Left lung (tissue), 4 donors: ENCODE measurements at regions not wholly inside any gene's neighbourhood (a gene's known extent, or its start where the extent isn't known, plus 50 kb on each side); places are given as distances from the start of the nearest gene placed in this dataset.
A peak's percentile ranks its signal among the peaks of the same experiment; 100 is the strongest.

Experiments
- ATAC-seq: fragments of 200-7000 bp; cut with Tn5 transposase; one replicate; pipeline ENCODE4 v1.9.1; 2020; ENCODE audit warnings: moderate library complexity
- DNase-seq, 4 donors: peaks; one replicate each; pipeline ENCODE4 v3.0.0-alpha.2; 2013 to 2020
- H3K27ac ChIP-seq, 2 donors: fragments of 200-600 bp; sonication (generic) in 1 of 2; one replicate each; pipeline versions ENCODE4 v1.5.0 to v1.8.0; 2020 to 2021
- H3K27me3 ChIP-seq, 2 donors: fragments of 200-600 bp; sonication (generic) in 1 of 2; one replicate each; pipeline versions ENCODE4 v1.5.0 to v1.8.0; 2020 to 2021
- H3K36me3 ChIP-seq, 2 donors: fragments of 200-600 bp; sonication (generic) in 1 of 2; one replicate each; pipeline versions ENCODE4 v1.5.0 to v1.8.0; 2020 to 2021
- H3K4me1 ChIP-seq, 2 donors: fragments of 200-600 bp; one replicate each; pipeline ENCODE4 v1.8.0; 2021
- H3K4me3 ChIP-seq, 2 donors: fragments of 200-600 bp; sonication (generic) in 1 of 2; one replicate each; pipeline versions ENCODE4 v1.5.0 to v1.8.0; 2020 to 2021; ENCODE audit warnings: mild to moderate bottlenecking in 1 of 2
- H3K9me3 ChIP-seq, 2 donors: fragments of 200-600 bp; sonication (generic) in 1 of 2; one replicate each; pipeline versions ENCODE4 v1.5.0 to v1.8.0; 2020 to 2021
- CTCF ChIP-seq, 2 donors: fragments of 200-600 bp; sonication (generic) in 1 of 2; IDR thresholded peaks; one replicate each; pipeline versions ENCODE4 v1.5.0 to v1.8.0; 2021; ENCODE audit warnings: antibody characterized with exemption in 2 of 2
- intact Hi-C, 2 donors: fragments of 100-400 bp; cut with DNase I; formaldehyde crosslinking; loops; one replicate each; pipeline versions ENCODE4 v1.11.2 to v1.14.2; 2022
- donor health status: DM: no; HTN: yes; CAD: no.
- donor health status: DM: no; HTN: no; CAD: no.

DNA sequence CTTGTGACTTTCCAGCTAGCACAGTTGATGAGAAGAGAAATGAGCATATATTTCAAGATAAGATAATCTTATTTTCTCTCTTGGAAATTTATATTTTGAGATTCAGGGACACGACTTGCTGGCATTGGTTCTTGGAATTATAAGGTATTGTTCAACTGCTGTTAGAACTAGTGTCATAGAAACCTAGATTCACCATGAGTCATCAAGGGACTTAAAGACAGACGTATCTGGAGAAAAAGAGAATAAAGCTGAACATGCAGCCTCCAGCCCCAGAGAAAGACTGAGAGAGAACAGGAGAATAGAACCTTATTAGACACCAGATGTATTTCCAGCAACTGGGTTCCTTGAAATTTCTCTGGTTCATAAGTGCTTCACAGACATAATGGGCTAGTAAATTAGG lies 194.4 kb upstream of the PPFIA2 start:
- no peak for DNase-seq
- no peak for ATAC-seq
- Histone ChIP-seq H3K4me1 (peaks cover 0 to 8% of the 10 kb centered on the region in 2 donors), H3K36me3 (no peaks in the 10 kb centered on the region), H3K9me3 (no peaks in the 10 kb centered on the region), H3K4me3 (no peak overlapping the region), H3K27ac (no peak overlapping the region), H3K27me3 (no peaks in the 10 kb centered on the region)
- no peak for TF ChIP-seq CTCF (IDR thresholded peaks at IDR 0.05)
- intact Hi-C loops = no loop called here

GRCh38 chr12:81950871-81951270 lies 191.7 kb upstream of the PPFIA2 start:
- ATAC-seq (no peak), DNase-seq (no peak)
- Histone ChIP-seq H3K27ac (no peak overlapping the region), H3K4me1 (peaks cover 0 to 7% of the 10 kb centered on the region in 2 donors), H3K9me3 (no peaks in the 10 kb centered on the region), H3K36me3 (no peaks in the 10 kb centered on the region), H3K4me3 (no peak overlapping the region), H3K27me3 (no peaks in the 10 kb centered on the region)
- intact Hi-C loops = no loop called here
- no peak for TF ChIP-seq CTCF (IDR thresholded peaks at IDR 0.05)

- Histone ChIP-seq H3K4me1 (peaks cover 0 to 9% of the 10 kb centered on the region in 2 donors), H3K4me3 (no peak overlapping the region), H3K27me3 (no peaks in the 10 kb centered on the region), H3K36me3 (no peaks in the 10 kb centered on the region), H3K27ac (peak overlapping the region in 1 of 2 donors; percentile 38), H3K9me3 (no peaks in the 10 kb centered on the region)
- intact Hi-C loops = no loop called here
- DNase-seq = no peak
- no peak for ATAC-seq
- no peak for TF ChIP-seq CTCF (IDR thresholded peaks at IDR 0.05)
Measured at GRCh38 chr12:81949841-81950308, 190.7 kb upstream of the PPFIA2 start.

DNA sequence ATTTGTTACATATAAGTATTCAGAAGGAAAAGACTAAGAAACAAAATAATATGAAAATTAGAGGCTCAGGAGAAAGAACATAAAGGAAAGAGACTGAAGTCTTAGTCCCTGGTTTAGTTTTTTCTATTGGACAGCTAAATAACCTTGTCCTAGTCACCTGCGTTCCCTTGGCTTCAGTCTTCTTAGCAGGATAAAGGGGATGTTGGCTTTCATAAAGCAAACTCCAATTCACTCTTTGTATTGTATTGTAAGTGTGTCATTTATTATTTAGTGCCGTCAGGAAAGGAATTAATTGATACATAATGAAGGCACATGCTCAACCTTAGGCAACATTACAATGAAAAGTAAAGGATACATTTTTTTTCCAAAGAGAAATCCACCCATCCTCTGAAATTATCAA lies 190.3 kb upstream of the PPFIA2 start:
- H3K4me1 ChIP-seq = peaks cover 0 to 13% of the 10 kb centered on the region in 2 donors
- no peaks in the 10 kb centered on the region for H3K9me3 ChIP-seq
- H3K36me3 ChIP-seq = no peaks in the 10 kb centered on the region
- H3K27ac ChIP-seq = no peak overlapping the region
- intact Hi-C loops = no loop called here
- no peak overlapping the region for H3K4me3 ChIP-seq
- H3K27me3 ChIP-seq = no peaks in the 10 kb centered on the region
- no peak for TF ChIP-seq CTCF (IDR thresholded peaks at IDR 0.05)
- DNase-seq = no peak
- ATAC-seq = no peak

GRCh38 chr12:81944886-81945285 lies 185.7 kb upstream of the PPFIA2 start:
- H3K9me3 ChIP-seq = no peaks in the 10 kb centered on the region
- DNase-seq (no peak), ATAC-seq (no peak)
- H3K4me3 ChIP-seq = no peak overlapping the region
- TF ChIP-seq CTCF (IDR thresholded peaks at IDR 0.05) = no peak
- peaks cover 0 to 32% of the 10 kb centered on the region in 2 donors for H3K4me1 ChIP-seq
- H3K36me3 ChIP-seq = no peaks in the 10 kb centered on the region
- H3K27me3 ChIP-seq = no peaks in the 10 kb centered on the region
- H3K27ac ChIP-seq = no peak overlapping the region
- intact Hi-C loops = no loop called here
